NCI-H2081 (cell line): ENCODE measurements at regions not wholly inside any gene's neighbourhood (a gene's known extent, or its start where the extent isn't known, plus 50 kb on each side); places are given as distances from the start of the nearest gene placed in this dataset.

Experiments
- DNase-seq, 2 experiments: peaks; one replicate each; lab custom pipeline; 2025; lab: John Stamatoyannopoulos, UW

DNA sequence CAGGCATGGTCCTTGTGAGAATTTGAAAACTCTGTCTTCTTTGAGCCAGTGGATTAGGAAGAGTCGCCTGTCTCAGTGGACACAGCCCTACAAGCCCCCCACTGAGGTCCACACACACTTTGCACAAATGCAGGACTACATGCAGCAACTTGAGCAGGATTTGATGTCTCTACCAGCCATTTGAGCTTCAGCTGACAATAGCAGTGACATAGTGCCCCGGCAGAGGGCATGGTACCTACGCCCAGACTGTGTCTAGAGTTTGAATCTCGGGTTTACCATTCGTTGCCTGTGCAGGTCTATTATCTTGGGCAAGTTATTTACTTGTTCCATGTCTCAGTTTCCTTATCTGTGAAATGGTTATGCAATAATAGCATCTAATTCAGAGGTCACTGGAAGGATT is 580.1 kb downstream of the TFAP2B start:
- DNase-seq: no peak

GRCh38 chr6:51410453-51410852 is 591.8 kb downstream of the TFAP2B start:
- DNase-seq: no peak

DNA sequence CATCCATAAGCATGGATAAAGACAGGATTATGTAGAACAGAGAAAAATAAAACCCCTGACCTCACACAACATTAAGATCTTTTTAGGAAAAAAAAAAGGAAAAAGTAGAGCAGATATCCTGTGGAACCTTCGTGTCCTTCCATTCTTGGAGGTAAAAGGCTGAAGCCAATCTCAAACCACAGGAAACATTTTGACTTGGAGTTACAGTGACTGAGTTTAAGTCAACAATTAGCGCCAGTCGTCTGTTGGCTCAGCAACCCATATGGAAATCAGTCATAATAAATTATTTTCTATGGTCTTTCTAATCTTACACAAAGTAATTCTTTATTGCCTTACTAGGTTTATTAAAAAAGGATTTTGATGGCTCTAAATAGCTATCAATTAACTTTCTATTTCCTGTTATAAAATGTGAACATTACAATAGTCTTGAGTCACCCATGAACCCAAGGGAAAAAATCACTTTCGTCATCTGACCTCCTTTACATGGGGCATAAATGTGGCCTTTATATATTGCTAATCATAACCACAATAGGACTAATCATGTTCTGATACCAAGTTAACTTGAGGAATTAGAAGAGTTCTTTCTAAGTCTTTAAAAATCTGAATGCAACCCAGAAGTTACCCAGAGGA is 592.9 kb downstream of the TFAP2B start:
- no peak for DNase-seq

DNA sequence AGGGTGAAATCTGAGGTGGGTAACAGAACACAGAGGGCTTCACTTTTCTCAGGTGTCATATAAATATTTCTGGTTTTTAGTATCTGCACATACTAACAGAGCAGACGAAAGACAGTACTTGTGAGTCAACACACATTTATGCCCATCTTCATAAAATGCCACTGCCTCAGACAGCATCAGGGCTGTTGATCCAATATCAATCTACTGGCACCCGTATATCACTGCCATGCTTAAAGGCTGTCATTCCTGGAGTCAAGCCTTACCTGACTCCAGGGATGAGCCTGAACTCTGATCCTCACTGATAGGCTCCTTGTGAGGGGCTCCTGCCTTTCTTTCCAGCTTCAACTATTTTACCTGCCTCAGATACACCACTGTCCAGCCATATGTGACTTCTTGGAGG is 595.7 kb downstream of the TFAP2B start:
- DNase-seq: no peak

GRCh38 chr6:51415501-51415900 is 596.8 kb downstream of the TFAP2B start:
- DNase-seq: no peak

GRCh38 chr6:51429017-51429712 is 610.5 kb downstream of the TFAP2B start:
- DNase-seq: no peak

DNA sequence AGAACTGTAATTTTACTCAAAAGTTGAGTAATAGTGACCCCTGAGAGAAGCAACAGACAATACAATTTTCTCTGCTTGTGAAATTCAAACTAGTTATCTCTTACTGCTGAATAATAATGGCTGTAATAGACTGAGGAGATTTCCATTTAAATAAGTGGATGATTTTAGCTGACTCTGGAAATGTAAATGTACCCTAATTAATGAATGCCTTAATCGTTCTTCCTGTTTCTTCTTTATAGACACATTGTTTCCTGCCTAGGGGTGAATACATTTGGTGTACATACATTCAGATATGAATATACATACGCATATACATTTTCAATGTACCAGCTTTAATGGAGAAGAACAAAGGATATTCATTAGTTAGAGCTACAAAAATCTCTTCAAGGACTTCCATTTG is 611.9 kb downstream of the TFAP2B start:
- no peak for DNase-seq

GRCh38 chr6:51432481-51432880 is 613.8 kb downstream of the TFAP2B start:
- DNase-seq: no peak

GRCh38 chr6:51450248-51450957 is 631.7 kb downstream of the TFAP2B start:
- DNase-seq: no peak

DNA sequence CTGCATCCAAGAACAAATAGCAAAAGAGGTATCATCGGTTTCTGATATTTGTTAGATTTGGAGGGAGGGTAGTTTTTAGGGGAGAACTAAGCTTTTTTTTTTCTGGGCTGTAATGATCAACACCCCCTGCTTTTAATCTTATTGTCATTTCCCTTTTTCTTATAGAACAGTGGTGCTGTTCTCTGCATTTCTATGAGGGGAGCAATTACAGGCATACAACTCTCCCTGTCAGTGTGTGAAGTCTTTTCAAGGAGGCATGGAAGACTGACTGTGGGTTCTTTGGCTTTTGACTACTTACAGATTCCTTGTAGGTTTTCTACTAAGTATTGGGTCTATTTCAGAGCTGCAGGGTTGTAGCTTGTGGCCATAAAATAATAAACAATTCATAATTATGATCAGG is 632.3 kb downstream of the TFAP2B start:
- no peak for DNase-seq

GRCh38 chr6:51456282-51456681 is 631.1 kb downstream of the PKHD1 start:
- DNase-seq: no peak

GRCh38 chr6:51459958-51460357 is 627.5 kb downstream of the PKHD1 start:
- DNase-seq: no peak

DNA sequence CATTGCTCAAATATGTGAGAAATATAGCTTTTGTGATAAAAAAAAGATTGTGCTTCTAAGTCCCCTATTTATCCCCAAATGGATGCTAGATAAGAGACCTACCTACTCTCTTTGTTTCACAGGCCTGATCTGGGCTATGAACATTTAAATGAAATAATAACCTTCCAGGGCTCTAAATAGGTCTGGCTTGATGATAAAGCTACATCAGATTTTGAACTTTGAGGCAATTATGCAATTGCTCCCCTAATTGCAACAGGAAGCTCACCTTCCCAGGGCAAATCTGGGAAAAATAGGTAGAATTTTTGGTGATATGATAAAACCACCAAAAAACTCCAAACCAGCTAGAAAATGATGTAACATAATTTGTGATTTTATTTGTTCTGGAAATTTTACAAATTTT is 624.5 kb downstream of the PKHD1 start:
- no peak for DNase-seq

DNA sequence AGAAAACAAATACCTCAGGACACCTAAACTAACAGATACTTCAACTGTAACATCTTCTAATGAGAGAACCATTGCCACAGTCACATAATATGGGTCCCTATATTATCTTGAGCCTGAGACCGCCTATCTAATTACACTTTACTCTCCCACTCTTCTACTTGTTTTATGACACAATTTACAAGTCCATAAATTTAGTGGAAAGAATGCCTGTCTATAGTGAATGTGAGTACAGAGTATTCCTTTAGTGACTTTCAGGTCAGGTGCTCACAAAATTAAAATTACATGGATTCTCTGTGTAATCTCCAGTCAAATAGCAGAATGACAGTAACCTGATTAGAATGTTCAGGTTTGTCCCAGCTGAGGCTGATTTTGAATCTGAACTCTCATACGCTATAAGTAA is 624.1 kb downstream of the PKHD1 start:
- DNase-seq: no peak

DNA sequence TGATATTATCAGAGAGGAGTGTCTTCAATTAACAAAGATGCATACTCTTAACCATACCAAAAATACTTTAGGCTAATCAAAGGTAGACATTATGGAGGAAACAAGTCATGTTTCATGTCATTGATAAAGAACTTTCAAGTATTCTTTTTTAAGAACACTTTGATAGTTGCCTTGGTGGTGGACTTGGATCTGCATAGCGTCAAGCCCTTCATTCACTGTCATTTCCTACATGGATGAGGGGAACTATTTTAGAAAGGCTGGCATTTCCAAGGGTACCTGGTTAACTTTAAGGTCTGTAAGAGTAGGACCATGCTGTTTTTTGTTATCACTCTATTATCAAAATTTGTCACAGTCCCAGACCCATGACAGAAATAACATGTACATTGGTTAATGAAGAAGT is 622.5 kb downstream of the PKHD1 start:
- DNase-seq: no peak

GRCh38 chr6:51466427-51466826 is 621.0 kb downstream of the PKHD1 start:
- no peak for DNase-seq

DNA sequence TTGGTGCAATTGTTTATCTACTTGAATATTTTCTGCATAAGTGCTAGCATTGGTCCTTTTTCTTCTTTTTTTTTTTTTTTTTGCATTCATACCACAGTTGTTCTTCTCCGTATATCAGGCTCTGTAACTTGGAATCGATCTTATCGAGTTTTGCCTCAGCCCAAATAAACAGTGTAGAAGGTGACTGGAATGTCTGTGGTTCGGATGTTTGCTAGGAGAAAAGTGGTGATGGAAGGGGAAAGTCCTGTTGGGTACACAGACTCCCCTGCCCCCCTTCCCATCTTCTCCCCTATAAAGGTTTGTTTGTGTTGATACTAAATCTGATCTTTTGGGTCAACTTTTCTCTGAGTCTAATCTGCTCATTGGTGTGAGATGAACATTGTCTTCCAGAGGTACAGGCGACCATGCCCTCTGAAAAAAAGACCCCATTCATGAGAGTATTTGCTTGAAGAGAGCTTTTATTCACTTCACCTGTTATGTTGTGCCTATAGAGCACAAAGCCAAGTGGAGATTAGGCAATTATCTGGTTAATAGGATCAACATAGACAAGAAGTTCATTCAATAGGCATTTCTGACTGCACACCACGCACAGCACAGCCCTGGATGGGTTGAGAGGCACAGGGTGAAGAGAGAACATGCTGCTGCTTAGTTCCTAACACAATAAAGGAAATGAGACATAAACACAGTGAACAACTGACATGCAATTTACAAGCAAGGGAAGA is 620.0 kb downstream of the PKHD1 start:
- no peak for DNase-seq

GRCh38 chr6:51468704-51469103 is 618.7 kb downstream of the PKHD1 start:
- DNase-seq: no peak

- DNase-seq: no peak
Measured at GRCh38 chr6:51472745-51473487, 614.5 kb downstream of the PKHD1 start.

- DNase-seq: no peak
Measured at GRCh38 chr6:51474022-51474975, 613.1 kb downstream of the PKHD1 start.
